Rectal smooth muscle tissue (tissue), 1 donor: ENCODE measurements at regions not wholly inside any gene's neighbourhood (a gene's known extent, or its start where the extent isn't known, plus 50 kb on each side); places are given as distances from the start of the nearest gene placed in this dataset.

Experiments used
- H3K27ac ChIP-seq: one replicate; pipeline ENCODE4 v1.7.0; 2013; ENCODE audit warnings: low read depth, low read length, inconsistent platforms
- H3K27me3 ChIP-seq: one replicate; pipeline ENCODE4 v1.7.0; 2013; ENCODE audit warnings: low read length; ENCODE audit not compliant: control insufficient read depth, insufficient read depth
- H3K36me3 ChIP-seq: one replicate; pipeline ENCODE4 v1.7.0; 2013; ENCODE audit warnings: low read length; ENCODE audit not compliant: control insufficient read depth, insufficient read depth
- H3K4me1 ChIP-seq: one replicate; pipeline ENCODE4 v1.7.0; 2013; ENCODE audit warnings: low read length; ENCODE audit not compliant: control insufficient read depth, insufficient read depth
- H3K4me3 ChIP-seq: one replicate; pipeline ENCODE4 v1.7.0; 2013; ENCODE audit warnings: low read length
- H3K9ac ChIP-seq: one replicate; pipeline ENCODE4 v1.7.0; 2013; ENCODE audit warnings: low read length

DNA sequence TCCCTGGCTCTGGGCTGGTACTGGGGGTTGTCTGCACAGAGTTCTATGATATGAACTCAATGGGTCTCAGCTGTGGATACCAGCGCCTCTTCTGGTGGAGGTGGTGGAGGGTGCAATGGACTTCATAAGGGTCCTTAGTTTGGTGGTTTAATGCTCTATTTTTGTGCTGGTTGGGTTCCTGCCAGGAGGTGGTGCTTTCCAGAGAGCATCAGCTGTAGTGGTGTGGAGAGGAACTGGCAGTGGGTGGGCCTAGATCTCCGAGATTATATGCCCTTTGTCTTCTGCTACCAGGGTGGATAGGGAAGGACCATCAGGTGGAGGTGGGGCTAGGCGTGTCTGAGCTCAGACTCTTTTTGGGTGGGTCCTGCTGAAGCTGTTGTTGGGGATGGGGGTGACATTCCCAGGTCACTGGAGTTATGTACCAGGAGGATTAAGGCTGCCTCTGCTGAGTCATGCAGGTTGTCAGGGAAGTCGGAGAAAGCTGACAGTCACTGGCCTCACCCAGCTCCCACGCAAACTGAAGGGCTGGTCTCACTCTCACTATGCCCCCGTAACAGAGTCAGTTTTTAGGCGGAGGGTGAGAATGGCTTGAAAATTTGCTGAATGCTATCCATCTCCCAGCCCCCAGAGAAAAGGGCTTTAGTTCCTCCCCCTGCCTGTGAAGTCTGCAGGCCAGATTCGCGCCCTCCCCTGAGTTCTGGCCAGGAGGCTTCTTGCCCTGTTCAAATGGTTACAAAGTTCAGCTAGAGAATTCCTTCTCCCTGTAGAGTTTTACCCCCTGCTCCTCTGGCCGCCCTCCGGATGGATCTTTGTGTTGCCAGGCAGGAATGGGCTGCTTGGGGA is 902.9 kb downstream of the LTN1 start:
- Histone ChIP-seq H3K27me3 (no peaks in the 10 kb centered on the region), H3K4me1 (no peaks in the 10 kb centered on the region), H3K9ac (no peak overlapping the region), H3K36me3 (no peaks in the 10 kb centered on the region), H3K27ac (no peak overlapping the region), H3K4me3 (no peak overlapping the region)

DNA sequence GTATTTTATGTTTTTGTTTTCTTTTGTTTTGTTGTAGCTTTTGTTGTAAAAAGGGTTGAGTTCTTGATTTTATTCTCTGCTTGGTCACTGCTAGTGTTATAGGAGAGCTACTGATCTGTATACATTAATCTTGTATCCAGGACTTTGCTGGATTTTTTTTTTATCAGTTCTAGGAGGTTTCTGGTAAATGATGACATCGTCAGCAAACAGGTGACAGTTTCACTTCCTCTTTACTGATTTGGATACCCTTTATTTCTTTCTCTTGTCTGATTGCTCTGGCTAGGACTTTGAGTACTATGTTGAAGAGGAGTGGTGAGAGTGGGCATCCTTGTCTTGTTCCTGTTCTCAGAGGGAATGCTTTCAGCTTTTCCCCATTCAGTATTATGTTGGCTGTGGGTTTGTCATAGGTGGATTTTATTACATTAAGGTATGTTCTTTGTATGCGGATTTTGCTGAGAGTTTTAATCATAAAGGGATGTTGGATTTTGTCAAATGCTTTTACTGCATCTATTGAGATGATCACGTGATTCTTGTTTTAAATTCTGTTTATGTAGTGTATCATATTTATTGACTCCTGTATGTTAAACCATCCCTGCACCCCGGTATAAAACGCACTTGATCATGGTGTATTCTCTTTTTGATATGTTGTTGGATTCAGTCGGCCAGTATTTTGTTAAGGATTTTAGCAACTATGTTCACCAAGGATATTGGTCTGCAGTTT is 905.7 kb downstream of the LTN1 start:
- no peaks in the 10 kb centered on the region for H3K4me1 ChIP-seq
- no peak overlapping the region for H3K9ac ChIP-seq
- no peak overlapping the region for H3K27ac ChIP-seq
- no peaks in the 10 kb centered on the region for H3K27me3 ChIP-seq
- no peaks in the 10 kb centered on the region for H3K36me3 ChIP-seq
- H3K4me3 ChIP-seq = no peak overlapping the region

DNA sequence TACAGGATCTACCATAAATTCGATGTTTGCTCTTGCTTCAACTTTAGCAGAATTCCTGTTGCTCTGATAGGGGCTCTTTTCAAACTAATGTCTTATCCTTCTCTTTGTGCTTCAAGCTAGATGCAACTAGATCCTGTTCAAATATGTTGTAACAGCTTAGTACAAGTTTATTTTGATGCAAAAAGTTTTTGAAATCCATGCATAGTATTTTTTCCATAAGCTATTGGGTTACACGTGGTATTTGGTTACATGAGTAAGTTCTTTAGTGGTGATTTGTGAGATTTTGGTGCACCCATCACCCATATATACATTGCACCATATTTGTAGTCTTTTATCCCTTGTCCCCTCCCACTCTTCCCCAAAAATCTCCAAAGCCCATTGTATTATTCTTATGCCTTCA is 907.7 kb downstream of the LTN1 start:
- H3K36me3 ChIP-seq = no peaks in the 10 kb centered on the region

DNA sequence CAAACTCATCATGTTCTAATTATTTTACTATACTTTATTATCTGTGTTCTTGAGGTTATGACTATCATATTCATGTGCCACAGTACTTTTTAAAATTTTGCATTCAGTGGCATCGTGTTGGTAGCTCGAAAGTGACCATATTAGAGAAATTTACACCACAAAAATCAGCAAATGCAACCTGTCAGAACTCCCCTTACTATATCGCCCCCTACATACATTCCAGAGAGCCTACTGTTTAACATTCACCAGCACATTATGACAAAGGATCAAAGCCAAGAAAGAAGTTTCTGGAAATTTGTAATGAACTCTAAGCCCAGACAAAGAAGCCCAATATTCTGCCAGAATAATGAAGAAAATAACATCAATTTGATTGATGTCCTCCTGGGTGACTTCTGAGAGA is 909.3 kb downstream of the LTN1 start:
- H3K9ac ChIP-seq = no peak overlapping the region
- H3K36me3 ChIP-seq = no peaks in the 10 kb centered on the region
- H3K4me1 ChIP-seq = no peaks in the 10 kb centered on the region
- no peaks in the 10 kb centered on the region for H3K27me3 ChIP-seq
- H3K27ac ChIP-seq = no peak overlapping the region
- H3K4me3 ChIP-seq = no peak overlapping the region

More for the DNA sequence above, 907.7 kb downstream of the LTN1 start:
- Histone ChIP-seq H3K27ac (no peak overlapping the region), H3K4me3 (no peak overlapping the region), H3K4me1 (no peaks in the 10 kb centered on the region), H3K9ac (no peak overlapping the region), H3K27me3 (no peaks in the 10 kb centered on the region)

DNA sequence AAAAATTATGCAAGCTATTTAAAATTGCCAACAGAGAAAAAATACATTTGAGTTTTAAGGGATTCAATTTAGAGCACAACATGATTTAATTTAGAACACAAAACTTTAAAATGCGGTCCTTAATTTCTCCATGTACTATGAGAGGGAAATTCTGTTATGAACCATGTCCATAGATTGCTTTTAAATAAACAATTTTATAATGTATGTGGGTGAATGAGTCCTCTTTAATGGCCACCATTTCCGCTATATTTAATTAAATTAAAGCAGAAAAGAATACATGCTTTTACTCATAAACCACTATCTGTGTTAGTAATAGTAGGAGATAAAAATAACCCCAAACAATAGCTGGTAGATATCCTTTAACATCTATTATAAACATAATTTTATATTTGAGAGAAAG is 914.6 kb downstream of the LTN1 start:
- Histone ChIP-seq H3K4me3 (no peak overlapping the region), H3K27ac (no peak overlapping the region), H3K36me3 (no peaks in the 10 kb centered on the region), H3K4me1 (no peaks in the 10 kb centered on the region), H3K9ac (no peak overlapping the region), H3K27me3 (no peaks in the 10 kb centered on the region)

DNA sequence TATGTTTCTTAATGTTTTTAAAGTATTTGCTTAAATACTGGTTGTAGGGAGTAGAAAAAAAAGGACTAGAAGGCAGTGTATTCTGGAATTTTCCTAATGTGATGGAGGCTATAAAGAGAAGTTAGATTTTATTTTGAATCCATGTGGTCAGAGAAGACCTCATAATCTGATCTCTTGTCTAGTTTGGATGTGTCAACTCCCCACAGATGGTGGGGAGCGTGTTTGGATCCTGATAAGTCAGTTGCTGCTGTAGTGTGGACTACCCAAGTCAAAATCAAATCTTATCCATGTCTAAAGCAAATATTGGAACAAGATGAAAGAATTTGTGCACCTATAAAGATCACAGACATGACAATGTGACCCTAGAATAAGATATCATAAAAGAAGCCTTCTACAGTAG is 918.0 kb downstream of the LTN1 start:
- Histone ChIP-seq H3K27ac (no peak overlapping the region), H3K36me3 (no peaks in the 10 kb centered on the region), H3K9ac (no peak overlapping the region), H3K4me3 (no peak overlapping the region), H3K4me1 (no peaks in the 10 kb centered on the region), H3K27me3 (no peaks in the 10 kb centered on the region)

DNA sequence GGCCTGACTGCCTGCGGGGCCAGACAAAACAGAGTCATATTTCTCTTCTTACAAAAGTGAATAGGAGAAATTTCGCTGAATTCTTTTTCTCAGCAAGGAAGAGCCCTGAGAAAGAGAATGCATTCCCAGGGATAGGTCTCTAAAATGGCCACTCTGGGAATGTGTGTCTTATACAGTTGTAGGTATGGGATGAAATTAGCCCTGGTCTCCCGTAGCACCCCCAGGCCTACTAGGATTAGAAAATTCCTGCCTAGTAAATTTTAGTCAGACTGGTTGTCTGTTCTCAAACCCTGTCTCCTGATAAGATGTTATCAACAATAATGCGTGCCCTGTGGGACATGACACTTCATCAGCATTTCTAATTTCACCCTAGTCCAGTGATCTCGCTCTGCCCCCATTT is 920.1 kb downstream of the LTN1 start:
- Histone ChIP-seq H3K27me3 (no peaks in the 10 kb centered on the region), H3K9ac (no peak overlapping the region), H3K27ac (no peak overlapping the region), H3K4me1 (no peaks in the 10 kb centered on the region), H3K4me3 (no peak overlapping the region), H3K36me3 (no peaks in the 10 kb centered on the region)

DNA sequence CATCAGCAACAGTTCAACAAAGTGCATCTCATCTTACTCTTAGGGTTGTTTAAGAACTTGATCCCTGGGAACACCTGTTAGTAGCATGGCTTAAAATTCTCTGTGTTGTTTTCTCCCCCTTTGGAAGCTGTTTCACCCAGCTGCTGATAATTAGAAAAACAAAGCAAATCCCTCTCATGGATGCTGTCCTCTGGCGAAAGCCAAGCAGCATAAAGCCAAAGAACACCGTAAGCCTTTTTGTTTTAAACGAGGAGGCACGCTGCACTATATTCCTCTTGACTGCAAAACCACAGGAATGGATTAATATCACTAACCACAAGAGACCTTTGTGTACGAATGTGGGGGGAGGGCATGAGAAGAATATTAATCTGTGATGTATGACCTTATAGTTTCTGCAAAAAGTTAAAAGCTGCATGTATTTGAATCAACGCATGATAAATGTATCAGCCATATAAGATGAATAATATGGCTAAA is 923.2 kb downstream of the LTN1 start:
- no peak overlapping the region for H3K9ac ChIP-seq
- no peak overlapping the region for H3K4me3 ChIP-seq
- H3K27ac ChIP-seq = no peak overlapping the region
- H3K36me3 ChIP-seq = no peaks in the 10 kb centered on the region
- H3K4me1 ChIP-seq = no peaks in the 10 kb centered on the region
- no peaks in the 10 kb centered on the region for H3K27me3 ChIP-seq

DNA sequence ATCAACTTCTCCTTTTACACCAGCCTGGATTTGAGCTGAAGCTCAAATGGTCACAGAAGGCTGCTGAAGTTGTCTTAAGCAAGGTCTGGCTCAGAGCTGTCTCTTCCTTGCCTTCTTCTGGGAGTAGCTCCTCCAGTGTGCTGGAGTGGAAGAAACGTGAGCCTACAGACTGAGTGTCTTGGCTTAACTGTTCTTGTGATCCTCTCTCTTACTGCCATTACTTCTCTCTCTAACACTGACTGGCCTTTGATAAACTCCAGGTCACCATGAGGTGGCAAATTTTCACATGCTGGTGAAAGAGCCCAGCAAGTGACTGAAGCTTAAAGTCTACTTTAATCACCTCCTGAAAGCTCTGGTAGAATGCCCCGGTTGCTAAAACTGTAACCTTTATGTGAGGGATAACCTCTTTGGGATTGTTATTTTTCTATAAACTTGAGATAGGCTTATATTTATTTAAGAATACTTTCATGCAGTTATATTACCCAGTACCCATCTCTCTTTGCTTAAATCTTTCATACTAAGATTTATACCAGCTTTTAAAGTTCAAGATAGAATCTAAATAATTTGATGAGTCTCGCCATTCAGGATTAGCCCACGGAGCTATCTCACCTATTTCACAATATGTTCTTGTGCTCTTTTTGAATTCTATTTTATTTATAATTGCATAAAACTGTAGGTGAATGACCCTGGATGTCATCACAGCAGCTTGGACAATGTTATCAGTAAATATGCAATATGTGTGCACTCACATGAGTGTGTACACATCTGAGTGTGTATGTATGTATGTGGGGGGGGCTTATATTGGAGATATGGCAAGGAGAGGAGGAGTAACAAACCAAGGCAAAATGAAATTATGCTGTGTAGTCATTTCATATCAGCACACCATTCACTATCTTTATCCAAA is 924.0 kb downstream of the LTN1 start:
- H3K27ac ChIP-seq = no peak overlapping the region
- H3K4me1 ChIP-seq = no peaks in the 10 kb centered on the region
- H3K4me3 ChIP-seq = no peak overlapping the region
- H3K36me3 ChIP-seq = no peaks in the 10 kb centered on the region
- H3K27me3 ChIP-seq = no peaks in the 10 kb centered on the region
- H3K9ac ChIP-seq = no peak overlapping the region

DNA sequence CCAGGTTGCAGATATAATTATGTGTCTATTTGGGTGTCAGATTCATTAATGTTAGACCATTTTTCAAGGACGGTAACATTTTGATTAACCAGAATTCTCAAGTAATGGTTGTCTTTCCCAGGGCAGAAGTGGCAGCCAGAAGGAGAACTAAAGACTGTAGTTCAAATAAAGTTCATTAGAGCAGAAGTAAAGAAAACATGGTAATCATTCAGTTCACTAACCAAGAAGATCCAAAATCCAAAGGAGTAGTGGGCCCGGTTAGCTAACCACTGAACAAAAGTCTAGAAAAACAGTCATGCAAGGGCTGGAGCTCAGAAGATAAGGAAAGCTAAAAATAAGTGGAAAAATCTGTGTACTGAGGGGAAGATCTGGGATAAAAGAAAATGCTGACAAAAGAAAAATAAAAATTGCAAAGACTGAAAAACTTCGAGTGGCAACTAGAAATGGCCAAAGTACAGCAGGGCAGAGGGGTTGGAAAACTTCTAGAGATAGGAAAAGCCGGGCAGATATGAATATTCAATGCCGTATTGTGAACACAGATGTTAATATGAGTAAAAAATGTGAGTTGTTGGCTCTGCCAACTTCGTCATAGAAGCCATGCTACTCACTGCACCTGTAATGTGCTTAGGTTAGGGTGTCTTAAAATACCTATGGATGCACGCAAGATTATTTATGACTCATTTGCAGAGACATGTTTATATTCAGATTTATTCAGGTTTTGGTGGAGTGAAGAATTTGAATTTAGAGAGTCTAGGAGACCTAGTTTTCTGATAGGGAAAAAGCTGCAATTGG is 925.9 kb downstream of the LTN1 start:
- H3K4me3 ChIP-seq = no peak overlapping the region
- H3K27ac ChIP-seq = no peak overlapping the region
- H3K9ac ChIP-seq = no peak overlapping the region
- H3K4me1 ChIP-seq = no peaks in the 10 kb centered on the region
- no peaks in the 10 kb centered on the region for H3K36me3 ChIP-seq
- no peaks in the 10 kb centered on the region for H3K27me3 ChIP-seq

DNA sequence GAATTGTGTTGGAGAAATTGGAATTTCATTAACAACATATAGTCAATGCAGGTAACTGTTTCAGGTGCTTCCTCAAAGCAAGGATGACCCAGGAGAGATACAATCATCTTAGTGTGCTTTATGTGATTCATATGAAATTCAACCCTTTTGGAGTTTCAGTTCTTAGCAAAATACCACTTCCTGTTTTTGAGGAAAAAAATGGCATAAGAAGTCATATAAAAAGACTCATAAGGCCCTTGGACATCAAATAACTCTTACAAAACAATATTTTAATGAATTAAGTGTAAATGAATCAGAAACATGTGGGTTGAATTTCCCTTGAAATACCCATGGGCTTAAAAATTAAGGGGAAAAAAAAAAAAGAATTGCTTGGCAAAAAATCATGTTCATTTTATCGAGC is 926.6 kb downstream of the LTN1 start:
- no peak overlapping the region for H3K4me3 ChIP-seq
- no peaks in the 10 kb centered on the region for H3K27me3 ChIP-seq
- no peak overlapping the region for H3K9ac ChIP-seq
- no peaks in the 10 kb centered on the region for H3K36me3 ChIP-seq
- no peaks in the 10 kb centered on the region for H3K4me1 ChIP-seq
- H3K27ac ChIP-seq = no peak overlapping the region
